ENCODE measurements at regions not wholly inside any gene's neighbourhood (a gene's known extent, or its start where the extent isn't known, plus 50 kb on each side); places are given as distances from the start of the nearest gene placed in this dataset.
"Not testable (repeated sequence)": the region's sequence is repeated elsewhere in the genome, so short reads cannot be mapped to it uniquely, and the experiment has no call there.

GRCh38 chr1:22336696-22337545, 114.7 kb upstream of the ZBTB40 start:
- DNase-seq = not testable (repeated sequence)

- DNase-seq = no peak
Observed at GRCh38 chr1:22338071-22338765, 113.4 kb upstream of the ZBTB40 start.

DNA sequence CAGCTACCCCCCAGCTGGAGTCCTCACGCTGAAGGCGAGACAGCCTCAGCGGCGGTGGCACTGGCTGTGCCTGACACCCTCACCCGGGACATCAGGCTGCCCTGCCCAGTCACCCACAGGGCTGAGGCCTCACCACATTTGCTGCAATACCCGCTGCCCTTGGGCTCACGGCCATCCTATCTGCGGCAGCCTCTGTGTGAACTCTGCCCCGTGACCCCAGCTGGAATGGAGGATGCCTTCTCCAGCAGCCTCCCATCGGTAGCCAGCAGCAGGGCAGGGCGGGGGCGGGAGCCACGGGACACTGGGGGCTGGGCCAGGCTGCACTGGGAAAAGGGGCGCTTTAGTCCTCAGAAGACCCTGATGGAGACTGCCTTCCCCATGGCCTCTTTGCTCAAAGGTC, 112.4 kb upstream of the ZBTB40 start:
- no peak for DNase-seq

DNA sequence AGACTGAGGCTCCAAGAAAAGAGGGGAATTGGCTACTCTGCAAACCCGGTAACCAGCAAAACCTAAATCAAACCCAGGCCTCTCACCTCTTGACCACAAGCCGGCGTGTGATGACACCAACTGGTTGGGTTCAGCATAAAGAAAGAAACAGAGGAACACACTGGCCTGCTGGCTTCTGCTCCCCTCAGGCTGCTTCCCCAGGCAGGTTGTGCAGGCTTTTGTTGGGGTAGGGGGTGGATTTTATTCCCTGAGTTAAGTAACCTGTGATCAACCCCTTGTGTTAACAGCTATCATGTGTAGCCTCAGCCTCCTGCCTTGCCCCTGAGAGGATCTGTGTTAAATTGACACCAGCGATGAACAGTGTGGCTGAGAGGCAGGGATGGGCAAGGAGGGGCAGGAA, 111.6 kb upstream of the ZBTB40 start:
- DNase-seq = no peak

GRCh38 chr1:22340873-22341272, 110.8 kb upstream of the ZBTB40 start:
- no peak for DNase-seq

- DNase-seq = peak; percentile 50
Observed at GRCh38 chr1:22341791-22342605, 109.7 kb upstream of the ZBTB40 start.

DNA sequence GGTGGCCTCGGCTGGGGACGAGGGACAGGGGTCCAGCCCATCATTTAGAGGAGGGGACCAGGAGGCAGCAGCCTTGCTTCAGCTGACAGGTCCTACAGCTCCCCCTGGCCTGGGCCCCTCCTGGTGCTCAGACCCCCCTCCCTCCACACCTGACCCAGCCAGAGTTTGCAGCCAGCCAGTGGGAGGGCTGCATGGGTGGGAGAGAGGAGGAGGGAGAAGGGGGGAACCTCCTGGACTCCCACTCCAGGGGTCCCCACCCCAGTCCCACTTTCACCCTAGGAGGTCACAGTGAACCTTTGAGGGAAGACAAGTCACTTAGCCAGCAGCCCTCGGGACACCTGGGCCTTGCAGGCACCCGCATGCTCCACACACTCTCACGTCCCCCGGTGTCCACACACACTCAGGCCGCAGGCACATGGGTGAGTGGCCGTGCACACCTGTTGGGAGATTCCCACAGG, 108.9 kb upstream of the ZBTB40 start:
- DNase-seq = no peak

DNA sequence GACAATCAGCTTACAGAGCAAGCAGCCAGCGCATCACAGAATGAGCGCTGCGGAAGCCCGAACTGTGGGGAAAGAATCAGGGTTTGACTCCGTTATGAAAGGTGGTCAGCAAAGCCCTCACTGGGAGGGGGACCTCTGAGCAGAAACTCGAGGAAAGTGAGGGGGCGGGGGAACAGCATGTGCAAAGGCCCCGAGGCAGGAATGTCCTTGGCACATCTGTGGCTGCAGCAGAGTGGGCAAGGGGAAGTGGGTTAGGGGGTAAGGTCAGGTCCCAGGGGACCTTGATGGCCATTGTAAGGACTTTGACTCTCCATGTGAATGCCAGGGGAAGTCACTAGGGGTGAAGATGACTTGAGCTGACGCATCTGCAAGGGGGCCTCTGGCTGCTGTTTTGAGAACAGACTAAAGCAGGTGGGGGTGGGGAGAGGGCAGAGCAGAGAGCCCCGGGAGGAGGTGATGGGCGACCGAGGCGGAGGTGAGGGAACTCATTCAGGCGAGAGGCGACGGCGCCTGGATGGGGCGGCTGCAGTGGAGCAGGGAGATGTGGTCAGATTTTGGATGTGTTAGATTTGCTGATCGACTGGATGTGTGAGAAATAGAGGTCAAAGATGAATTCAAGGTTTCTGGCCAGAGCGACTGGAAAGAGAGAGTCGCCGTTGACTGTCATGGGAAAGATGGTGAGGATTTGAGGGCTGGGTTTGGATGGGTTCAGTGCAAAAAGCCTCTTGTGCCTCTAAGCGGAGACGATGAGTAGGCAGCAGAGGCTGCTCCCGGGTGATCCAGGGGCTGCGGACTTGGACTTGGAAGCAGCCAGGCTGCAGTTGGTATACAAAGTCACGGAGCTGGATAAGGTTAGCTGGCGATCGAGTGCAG, 108.0 kb upstream of the ZBTB40 start:
- DNase-seq = no peak

GRCh38 chr1:22344329-22344630, 107.4 kb upstream of the ZBTB40 start:
- DNase-seq = no peak

DNA sequence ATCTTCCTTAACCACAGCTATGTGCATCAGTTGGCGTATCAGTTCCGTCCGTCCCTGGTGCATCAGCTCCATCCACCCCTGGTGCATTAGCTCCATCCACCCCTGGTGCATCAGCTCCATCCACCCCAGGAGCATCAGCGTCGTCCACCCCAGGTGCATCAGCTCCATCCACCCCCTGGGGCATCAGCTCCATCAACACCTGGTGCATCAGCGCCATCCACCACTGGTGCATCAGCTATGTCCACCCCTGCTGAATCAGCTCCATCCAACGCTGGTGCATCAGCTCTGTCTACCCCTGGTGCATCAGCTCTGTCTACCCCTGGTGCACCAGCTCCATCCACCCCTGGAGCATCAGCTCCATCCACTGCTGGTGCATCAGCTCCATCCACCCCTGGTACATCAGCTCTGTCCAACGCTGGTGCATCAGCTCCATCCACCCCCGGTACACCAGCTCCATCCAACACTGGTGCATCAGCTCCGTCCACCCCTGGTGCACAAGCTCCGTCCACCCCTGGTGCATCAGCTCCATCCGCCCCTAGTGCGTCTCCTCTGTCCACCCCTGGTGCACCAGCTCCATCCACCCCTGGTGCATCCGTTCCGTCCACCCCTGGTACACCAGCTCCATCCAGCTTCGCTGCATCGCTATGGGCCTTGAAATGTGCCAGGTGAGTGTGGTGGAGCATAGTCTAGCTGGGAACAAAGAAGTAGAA, 106.6 kb upstream of the ZBTB40 start:
- DNase-seq = no peak

GRCh38 chr1:22347854-22348760, 103.5 kb upstream of the ZBTB40 start:
- DNase-seq = no peak

DNA sequence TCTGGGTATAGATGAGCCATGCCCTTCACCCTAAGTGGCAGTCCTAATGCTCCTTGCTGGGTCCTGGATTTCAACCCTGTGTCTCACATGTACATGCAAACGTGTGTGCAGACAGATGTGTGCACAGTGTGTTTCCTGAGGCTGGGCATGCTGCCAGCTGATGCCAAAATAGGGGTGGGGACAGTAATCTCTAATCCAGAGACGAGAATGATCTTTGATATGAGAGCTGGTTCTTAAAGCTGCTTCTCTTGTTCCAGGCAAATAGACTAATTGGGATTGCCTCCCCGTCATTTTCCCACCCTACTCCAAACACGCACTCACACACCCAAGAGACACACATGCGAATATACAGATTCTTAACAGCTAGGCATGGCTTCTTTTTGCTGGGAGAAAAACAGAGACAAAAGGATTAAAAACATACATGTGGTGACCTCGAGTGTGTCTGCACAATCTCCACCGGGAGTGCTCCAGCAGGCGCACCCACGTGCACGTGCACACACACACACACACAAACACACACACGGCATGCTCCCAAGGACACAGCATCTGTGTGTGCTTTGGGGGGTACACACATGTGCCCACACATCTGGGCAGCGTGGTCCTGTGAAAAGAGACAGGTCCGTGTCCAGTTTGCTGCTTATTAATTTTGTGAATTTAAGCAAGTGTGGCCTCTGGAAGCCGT, 102.1 kb upstream of the ZBTB40 start:
- DNase-seq = no peak

DNA sequence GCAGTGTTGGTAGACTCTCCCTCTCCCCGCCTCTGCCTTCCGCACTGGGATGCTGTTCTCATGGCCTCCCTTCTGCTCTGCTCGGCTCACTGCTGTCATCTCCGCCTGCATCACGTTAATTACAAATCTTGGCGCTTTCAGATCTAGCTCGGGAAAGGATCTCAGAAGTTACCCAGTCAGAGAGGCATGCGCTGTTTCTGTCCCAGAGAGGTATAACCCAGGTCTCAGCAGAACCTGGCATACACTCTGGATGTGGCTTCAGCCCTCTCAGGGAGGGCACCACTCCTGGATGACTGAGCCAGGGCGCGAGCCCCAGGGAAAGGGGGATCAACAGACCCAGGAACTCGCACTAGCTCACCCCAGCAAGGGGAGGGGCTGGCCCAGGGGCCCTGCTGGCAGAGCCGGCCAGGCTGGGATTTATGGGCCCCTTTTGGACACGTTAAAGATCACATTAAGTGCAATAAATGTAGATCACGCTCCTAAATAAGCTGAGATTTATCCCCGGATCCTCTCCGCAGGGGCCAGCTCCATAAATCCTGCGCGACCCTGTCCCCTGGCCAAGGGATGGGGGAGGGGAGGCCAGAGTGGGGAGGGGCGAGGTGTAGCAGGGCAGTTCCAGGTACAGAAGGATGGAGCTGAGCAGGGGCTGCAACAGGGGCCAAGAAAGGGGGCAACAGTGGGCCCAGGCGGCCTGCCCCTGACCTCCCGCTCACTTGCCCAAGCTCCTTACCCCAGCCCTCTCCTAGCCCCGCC, 101.3 kb upstream of the ZBTB40 start:
- no peak for DNase-seq

DNA sequence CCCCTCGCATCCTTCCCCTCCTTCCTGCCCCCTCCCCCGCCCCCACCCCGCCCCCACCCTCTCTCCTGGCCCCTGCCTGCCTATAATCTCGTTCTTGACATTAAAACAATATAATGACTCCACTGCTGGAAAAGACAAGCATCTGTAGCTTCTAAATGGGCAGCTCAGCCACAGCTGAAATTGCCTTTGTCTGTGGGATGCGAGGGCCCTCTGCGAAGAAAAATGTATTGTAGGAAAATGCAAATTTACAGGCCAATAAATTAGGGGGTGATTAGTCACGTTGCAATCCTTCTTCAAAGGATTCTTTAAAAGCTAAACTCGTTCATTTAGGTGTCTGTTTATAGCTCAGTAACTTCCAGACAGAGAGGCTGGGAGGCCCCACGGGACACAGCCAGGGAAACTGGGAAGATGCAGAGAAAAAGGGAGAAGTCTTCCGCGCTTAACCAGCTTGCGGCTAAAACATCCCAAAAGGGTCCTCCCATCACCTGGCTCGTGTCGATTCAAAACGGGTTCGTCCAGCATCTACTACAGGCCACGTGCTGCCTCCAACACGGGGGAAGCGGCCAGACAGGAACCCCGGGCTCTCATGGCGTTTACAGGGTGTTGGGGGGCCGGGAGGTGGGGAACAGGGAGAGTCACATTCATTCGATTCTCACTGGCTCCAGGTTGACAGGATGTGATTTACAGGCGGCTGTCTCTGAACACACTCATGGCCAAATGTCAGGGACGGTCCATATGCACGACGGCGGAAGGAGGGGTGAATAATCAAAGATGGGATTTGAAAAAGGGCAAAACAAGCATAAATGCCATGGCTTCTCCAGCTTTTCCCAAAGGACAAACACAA, 100.5 kb upstream of the ZBTB40 start:
- DNase-seq = no peak

DNA sequence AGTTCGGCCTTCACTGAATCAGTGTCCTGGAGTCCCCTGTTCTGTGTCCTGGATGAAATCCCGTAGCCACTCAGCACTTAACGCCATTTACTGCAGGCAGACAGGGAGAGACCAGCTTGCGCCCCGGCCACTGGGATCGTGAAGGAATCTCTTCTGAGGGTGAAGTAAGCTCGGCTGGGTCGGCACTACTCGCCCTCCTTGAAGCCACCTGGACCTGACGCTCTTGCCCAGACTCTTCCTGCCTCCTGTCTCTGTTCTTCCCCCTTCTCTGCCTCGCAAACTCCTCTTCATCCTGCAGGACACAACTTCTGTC, 99.9 kb upstream of the ZBTB40 start:
- no peak for DNase-seq

DNA sequence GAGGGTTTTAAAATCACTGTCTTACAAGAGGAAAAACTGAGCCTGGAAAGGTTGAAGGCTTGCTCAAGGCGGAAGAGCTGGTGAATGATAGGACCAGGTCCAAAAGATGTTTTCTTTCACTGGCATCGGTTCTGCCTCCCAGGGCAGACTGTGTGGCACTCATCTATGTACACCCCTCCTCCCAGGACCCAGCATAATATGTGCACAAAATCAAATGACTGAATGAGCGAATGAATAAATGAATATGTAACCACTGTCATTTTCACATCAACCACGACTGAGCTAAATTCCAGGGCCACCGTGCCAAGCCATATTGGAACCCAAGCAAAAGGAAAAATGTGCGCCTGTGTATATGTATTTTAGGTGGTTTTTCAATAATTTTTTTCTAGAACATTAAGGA, 99.3 kb upstream of the ZBTB40 start:
- no peak for DNase-seq

DNA sequence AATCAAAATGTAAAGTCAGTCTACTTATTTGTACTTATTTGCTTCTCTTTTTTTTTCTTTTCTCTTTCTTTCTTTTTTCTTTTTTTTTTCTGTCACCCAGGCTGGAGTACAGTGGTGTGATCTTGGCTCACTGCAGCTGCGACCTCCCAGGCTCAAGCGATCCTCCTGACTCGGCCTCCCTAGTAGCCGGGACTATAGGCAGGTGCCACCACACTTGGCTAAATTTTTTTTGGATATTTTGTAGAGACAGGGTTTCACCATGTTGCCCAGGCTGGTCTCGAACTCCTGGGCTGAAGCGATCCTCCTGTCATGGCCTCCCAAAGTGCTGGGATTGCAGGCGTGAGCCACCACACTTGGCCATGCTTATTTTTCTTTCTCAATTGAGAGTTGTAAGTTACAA, 98.8 kb upstream of the ZBTB40 start:
- DNase-seq = no peak

DNA sequence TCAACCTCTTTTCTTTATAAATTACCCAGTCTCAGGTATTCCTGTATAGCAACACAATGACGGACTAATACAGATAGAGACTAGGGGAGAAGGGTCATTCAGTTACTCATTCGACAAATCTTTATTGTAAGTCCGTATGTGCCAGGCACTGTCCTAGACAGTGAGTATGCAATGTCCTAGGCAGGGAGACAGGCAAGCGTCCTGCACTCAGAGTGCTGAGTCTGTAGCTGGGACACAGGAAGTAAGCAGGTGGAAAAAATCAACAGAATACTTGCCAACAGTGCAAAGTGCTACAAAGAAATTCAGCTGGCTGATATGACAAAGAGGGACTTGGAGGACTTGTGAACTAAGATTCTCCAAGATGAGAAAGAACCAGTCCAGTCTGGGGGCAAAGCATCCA, 92.2 kb upstream of the ZBTB40 start:
- no peak for DNase-seq
